GM18519 (cell line): ENCODE measurements at regions not wholly inside any gene's neighbourhood (a gene's known extent, or its start where the extent isn't known, plus 50 kb on each side); places are given as distances from the start of the nearest gene placed in this dataset.

Experiments
- ATAC-seq: cut with Tn5 transposase; IDR thresholded peaks from one replicate; pipeline ENCODE4 v1.9.1; 2021; ENCODE audit warnings: mild to moderate bottlenecking, moderate library complexity; ENCODE audit not compliant: unreplicated experiment, low FRiP score

- no peak for ATAC-seq
Observed at GRCh38 chr1:224564454-224565084, 51.5 kb upstream of the CNIH3 start.

GRCh38 chr1:224565186-224565585 lies 50.9 kb upstream of the CNIH3 start:
- ATAC-seq, result no peak

GRCh38 chr1:224565611-224566406 lies 50.3 kb upstream of the CNIH3 start:
- ATAC-seq, result no peak
